GM21360 (cell line): ENCODE measurements at regions not wholly inside any gene's neighbourhood (a gene's known extent, or its start where the extent isn't known, plus 50 kb on each side); places are given as distances from the start of the nearest gene placed in this dataset.
"Not testable (repeated sequence)": the region's sequence is repeated elsewhere in the genome, so short reads cannot be mapped to it uniquely, and the experiment has no call there.

ENCODE experiments used
- ATAC-seq: cut with Tn5 transposase; IDR thresholded peaks from one replicate; pipeline ENCODE4 v1.9.1; 2021; ENCODE audit warnings: mild to moderate bottlenecking, moderate library complexity; ENCODE audit not compliant: unreplicated experiment

- no peak for ATAC-seq
Observed at GRCh38 chr4:129852434-129852833, 756.5 kb downstream of the C4orf33 start.

GRCh38 chr4:129853685-129854467, 757.9 kb downstream of the C4orf33 start:
- ATAC-seq: not testable (repeated sequence)

GRCh38 chr4:129862461-129862860, 766.5 kb downstream of the C4orf33 start:
- ATAC-seq: no peak

- ATAC-seq: no peak
Observed at GRCh38 chr4:129863206-129863605, 767.3 kb downstream of the C4orf33 start.

- no peak for ATAC-seq
Observed at GRCh38 chr4:129883996-129884395, 788.0 kb downstream of the C4orf33 start.

GRCh38 chr4:129897111-129897510, 801.2 kb downstream of the C4orf33 start:
- ATAC-seq: no peak

- no peak for ATAC-seq
Observed at GRCh38 chr4:129899849-129900248, 803.9 kb downstream of the C4orf33 start.

GRCh38 chr4:129900430-129900953, 804.5 kb downstream of the C4orf33 start:
- no peak for ATAC-seq

GRCh38 chr4:129901205-129901604, 805.3 kb downstream of the C4orf33 start:
- no peak for ATAC-seq

- ATAC-seq: no peak
Observed at GRCh38 chr4:129903861-129904260, 807.9 kb downstream of the C4orf33 start.

GRCh38 chr4:129905256-129905655, 809.3 kb downstream of the C4orf33 start:
- no peak for ATAC-seq

GRCh38 chr4:129908117-129908516, 812.2 kb downstream of the C4orf33 start:
- no peak for ATAC-seq

- no peak for ATAC-seq
Observed at GRCh38 chr4:129916991-129917390, 821.0 kb downstream of the C4orf33 start.

GRCh38 chr4:129917651-129918050, 821.7 kb downstream of the C4orf33 start:
- ATAC-seq: no peak

- no peak for ATAC-seq
Observed at GRCh38 chr4:129926936-129927335, 831.0 kb downstream of the C4orf33 start.

GRCh38 chr4:129929052-129929451, 833.1 kb downstream of the C4orf33 start:
- ATAC-seq: no peak

- ATAC-seq: no peak
Observed at GRCh38 chr4:129929984-129930383, 834.0 kb downstream of the C4orf33 start.

GRCh38 chr4:129950217-129950616, 854.3 kb downstream of the C4orf33 start:
- no peak for ATAC-seq

GRCh38 chr4:129966175-129966574, 870.2 kb downstream of the C4orf33 start:
- no peak for ATAC-seq

- ATAC-seq: no peak
Observed at GRCh38 chr4:129968366-129968765, 872.4 kb downstream of the C4orf33 start.

- ATAC-seq: no peak
Observed at GRCh38 chr4:129968778-129969177, 872.8 kb downstream of the C4orf33 start.

GRCh38 chr4:129970801-129971200, 874.8 kb downstream of the C4orf33 start:
- no peak for ATAC-seq

GRCh38 chr4:129971419-129971818, 875.5 kb downstream of the C4orf33 start:
- no peak for ATAC-seq
